ENCODE measurements at regions not wholly inside any gene's neighbourhood (a gene's known extent, or its start where the extent isn't known, plus 50 kb on each side); places are given as distances from the start of the nearest gene placed in this dataset.

- DNase-seq (no peak), ATAC-seq (peak in 2 of 4 donors; percentile 48 to 74)
- WGBS (ENCODE audit: insufficient coverage, low coverage, low lambda C conversion rate, missing lambda C conversion rate) = 38% methylated on average over 1 of the region's 1 CpG
- no peak overlapping the region for H3K4me3 ChIP-seq
- H3K4me1 ChIP-seq = no peaks in the 10 kb centered on the region
- H3K9me3 ChIP-seq = no peaks in the 10 kb centered on the region
- no peak for TF ChIP-seq POLR2A (IDR thresholded peaks at IDR 0.05)
- no peak for TF ChIP-seq CTCF (IDR thresholded peaks at IDR 0.05)
- H3K27ac ChIP-seq = no peak overlapping the region
- no peaks in the 10 kb centered on the region for H3K36me3 ChIP-seq
- intact Hi-C loops (cut with DNase I) = no loop called here
- H3K27me3 ChIP-seq = no peaks in the 10 kb centered on the region
Observed at GRCh38 chr1:59169703-59170102, 127.2 kb upstream of the FGGY start.

GRCh38 chr1:59170659-59171058, 126.2 kb upstream of the FGGY start:
- intact Hi-C loops (cut with DNase I) = no loop called here
- H3K4me1 ChIP-seq = no peaks in the 10 kb centered on the region
- H3K27ac ChIP-seq = no peak overlapping the region
- H3K4me3 ChIP-seq = no peak overlapping the region
- no peak for TF ChIP-seq CTCF (IDR thresholded peaks at IDR 0.05)
- no peak for TF ChIP-seq POLR2A (IDR thresholded peaks at IDR 0.05)
- H3K36me3 ChIP-seq = no peaks in the 10 kb centered on the region
- no peaks in the 10 kb centered on the region for H3K9me3 ChIP-seq
- ATAC-seq = no peak
- no peak for DNase-seq
- 75% methylated on average over 3 of the region's 3 CpGs for WGBS (ENCODE audit: insufficient coverage, low coverage, low lambda C conversion rate, missing lambda C conversion rate)
- H3K27me3 ChIP-seq = no peaks in the 10 kb centered on the region

- DNase-seq (no peak), ATAC-seq (no peak)
- TF ChIP-seq POLR2A (IDR thresholded peaks at IDR 0.05) (no peak), CTCF (IDR thresholded peaks at IDR 0.05) (no peak)
- Histone ChIP-seq H3K4me3 (no peak overlapping the region), H3K9me3 (no peaks in the 10 kb centered on the region), H3K27ac (no peak overlapping the region), H3K36me3 (no peaks in the 10 kb centered on the region), H3K4me1 (no peaks in the 10 kb centered on the region), H3K27me3 (no peaks in the 10 kb centered on the region)
- 80% methylated on average over 4 of the region's 4 CpGs for WGBS (ENCODE audit: insufficient coverage, low coverage, low lambda C conversion rate, missing lambda C conversion rate)
- intact Hi-C loops (cut with DNase I) = no loop called here
Observed at GRCh38 chr1:59171788-59172187, 125.1 kb upstream of the FGGY start.

- WGBS (ENCODE audit: insufficient coverage, low coverage, low lambda C conversion rate, missing lambda C conversion rate) = 58% methylated on average over 1 of the region's 1 CpG
Observed at GRCh38 chr1:59172693-59173092, 124.2 kb upstream of the FGGY start.

More at GRCh38 chr1:59172693-59173092, 124.2 kb upstream of the FGGY start:
- Histone ChIP-seq H3K27me3 (no peaks in the 10 kb centered on the region), H3K4me3 (no peak overlapping the region), H3K4me1 (no peaks in the 10 kb centered on the region), H3K36me3 (no peaks in the 10 kb centered on the region), H3K27ac (no peak overlapping the region), H3K9me3 (no peaks in the 10 kb centered on the region)
- TF ChIP-seq POLR2A (IDR thresholded peaks at IDR 0.05) = no peak
- TF ChIP-seq CTCF (IDR thresholded peaks at IDR 0.05) = no peak
- no peak for DNase-seq
- intact Hi-C loops (cut with DNase I) = no loop called here
- ATAC-seq = no peak
